Body of pancreas (tissue), 4 donors: ENCODE measurements at regions not wholly inside any gene's neighbourhood (a gene's known extent, or its start where the extent isn't known, plus 50 kb on each side); places are given as distances from the start of the nearest gene placed in this dataset.

Experiments used
- ATAC-seq: fragments of 150-250 bp; one replicate; pipeline ENCODE4 v1.9.1; 2016
- DNase-seq, 4 donors: peaks; one replicate each; pipeline ENCODE4 v3.0.0-alpha.2; 2019
- H3K27ac ChIP-seq, 4 donors: fragments of 200-600 bp; sonication (generic); 1 replicate in 3 of 4; 2 replicates in 1 of 4; pipeline versions ENCODE4 v1.5.1 to v1.6.1; 2016 to 2019; ENCODE audit warnings: mild to moderate bottlenecking in 1 of 4, mixed read lengths in 1 of 4, moderate library complexity in 1 of 4
- H3K27me3 ChIP-seq, 2 donors: fragments of 200-600 bp; sonication (generic); one replicate each; pipeline ENCODE4 v1.6.0; 2016; ENCODE audit warnings: mild to moderate bottlenecking in 1 of 2
- H3K36me3 ChIP-seq, 2 donors: fragments of 200-600 bp; sonication (generic); replicated peaks in 1 of 2; 2 replicates each; pipeline ENCODE4 v1.5.1; 2016; ENCODE audit warnings: low read depth in 2 of 2; ENCODE audit not compliant: insufficient read depth in 1 of 2
- H3K4me1 ChIP-seq: fragments of 200-600 bp; sonication (generic); one replicate; pipeline ENCODE4 v1.6.0; 2016
- H3K4me3 ChIP-seq, 2 donors: fragments of 200-600 bp; sonication (generic); 1 replicate in 1 of 2; 2 replicates in 1 of 2; pipeline ENCODE4 v1.5.1; 2016 to 2019
- H3K9me3 ChIP-seq, 3 donors: fragments of 200-600 bp; sonication (generic); 1 replicate in 2 of 3; 2 replicates in 1 of 3; pipeline ENCODE4 v1.5.1; 2016
- CTCF ChIP-seq, 7 experiments: fragments of 450-650 bp in 4 of 7; fragments of 200-600 bp in 3 of 7; sonication (generic) in 3 of 7; IDR thresholded peaks; one replicate each; pipeline ENCODE4 v1.5.1; 2016 to 2019; ENCODE audit warnings: antibody characterized with exemption in 7 of 7
- POLR2A ChIP-seq, 3 donors: fragments of 450-650 bp; IDR thresholded peaks; one replicate each; pipeline ENCODE4 v1.6.1; 2016; ENCODE audit warnings: antibody characterized with exemption in 3 of 3, mild to moderate bottlenecking in 2 of 3
- WGBS, 2 donors: methylation state at CpG; one replicate each; pipeline ENCODE4 v1.1.5; 2017; 5-methylcytosine and 5-hydroxymethylcytosine counted together
- intact Hi-C: fragments of 100-400 bp; cut with DNase I; formaldehyde crosslinking; loops from one replicate; pipeline ENCODE4 v1.15.1; 2023

GRCh38 chr2:158024288-158024898 lies 77.3 kb upstream of the UPP2 start:
- Histone ChIP-seq H3K36me3 (no peaks in the 10 kb centered on the region), H3K4me3 (no peak overlapping the region), H3K9me3 (no peaks in the 10 kb centered on the region), H3K27me3 (no peaks in the 10 kb centered on the region), H3K4me1 (no peaks in the 10 kb centered on the region), H3K27ac (no peak overlapping the region)
- intact Hi-C loops = no loop called here
- 0 to 3% methylated on average over 4 of the region's 4 CpGs for WGBS, 2 donors
- DNase-seq = peak; percentile 42 to 63 (median 52)
- ATAC-seq = no peak
- no peak for TF ChIP-seq POLR2A (IDR thresholded peaks at IDR 0.05)
- peak; percentile 73 to 89 (median 77) for TF ChIP-seq CTCF (IDR thresholded peaks at IDR 0.05)

GRCh38 chr2:158022888-158023287 lies 78.8 kb upstream of the UPP2 start:
- Histone ChIP-seq H3K4me3 (no peak overlapping the region), H3K27ac (no peak overlapping the region), H3K36me3 (no peaks in the 10 kb centered on the region), H3K27me3 (no peaks in the 10 kb centered on the region), H3K9me3 (no peaks in the 10 kb centered on the region), H3K4me1 (no peaks in the 10 kb centered on the region)
- WGBS, 2 donors = 70 to 75% methylated on average over 1 of the region's 1 CpG
- intact Hi-C loops = no loop called here
- TF ChIP-seq CTCF (IDR thresholded peaks at IDR 0.05) (no peak), POLR2A (IDR thresholded peaks at IDR 0.05) (no peak)
- no peak for ATAC-seq
- no peak for DNase-seq

GRCh38 chr2:158021226-158021625 lies 80.5 kb upstream of the UPP2 start:
- Histone ChIP-seq H3K4me3 (no peak overlapping the region), H3K27me3 (no peaks in the 10 kb centered on the region), H3K36me3 (no peaks in the 10 kb centered on the region), H3K27ac (no peak overlapping the region), H3K4me1 (no peaks in the 10 kb centered on the region), H3K9me3 (no peaks in the 10 kb centered on the region)
- WGBS, 2 donors = 79 to 88% methylated on average over 3 of the region's 3 CpGs
- ATAC-seq = no peak
- intact Hi-C loops = no loop called here
- TF ChIP-seq POLR2A (IDR thresholded peaks at IDR 0.05) = no peak
- no peak for TF ChIP-seq CTCF (IDR thresholded peaks at IDR 0.05)
- DNase-seq = no peak

- TF ChIP-seq POLR2A (IDR thresholded peaks at IDR 0.05) = no peak
- TF ChIP-seq CTCF (IDR thresholded peaks at IDR 0.05) = no peak
- no peaks in the 10 kb centered on the region for H3K9me3 ChIP-seq
- H3K4me3 ChIP-seq = no peak overlapping the region
- ATAC-seq = no peak
- WGBS, 2 donors = 72 to 74% methylated on average over 4 of the region's 4 CpGs
- DNase-seq = no peak
- intact Hi-C loops = no loop called here
- no peaks in the 10 kb centered on the region for H3K27me3 ChIP-seq
- H3K27ac ChIP-seq = no peak overlapping the region
- no peaks in the 10 kb centered on the region for H3K4me1 ChIP-seq
- H3K36me3 ChIP-seq = no peaks in the 10 kb centered on the region
These were observed 86.1 kb upstream of the UPP2 start for GRCh38 chr2:158015428-158016076.

- Histone ChIP-seq H3K27ac (no peak overlapping the region), H3K4me1 (peaks cover 10% of the 10 kb centered on the region), H3K9me3 (no peaks in the 10 kb centered on the region), H3K4me3 (no peak overlapping the region), H3K36me3 (no peaks in the 10 kb centered on the region), H3K27me3 (no peaks in the 10 kb centered on the region)
- no peak for DNase-seq
- intact Hi-C loops = no loop called here
- TF ChIP-seq POLR2A (IDR thresholded peaks at IDR 0.05) = no peak
- TF ChIP-seq CTCF (IDR thresholded peaks at IDR 0.05) = no peak
- WGBS, 2 donors = 86 to 91% methylated on average over 1 of the region's 1 CpG
- no peak for ATAC-seq
These were observed 87.8 kb upstream of the UPP2 start for GRCh38 chr2:158013891-158014290.
